Testis (tissue), 2 donors: ENCODE measurements at regions not wholly inside any gene's neighbourhood (a gene's known extent, or its start where the extent isn't known, plus 50 kb on each side); places are given as distances from the start of the nearest gene placed in this dataset.

Source experiments
- POLR2A ChIP-seq: fragments of 450-650 bp; IDR thresholded peaks from one replicate; pipeline ENCODE4 v1.6.1; 2017; ENCODE audit warnings: antibody characterized with exemption, mild to moderate bottlenecking, moderate library complexity
- TF ChIP-seq, protein P1 (sequence below), 3 experiments: fragments of 450-650 bp in 2 of 3; fragments of 200-600 bp in 1 of 3; sonication (generic) in 1 of 3; IDR thresholded peaks; one replicate each; pipeline ENCODE4 v1.5.1; 2016 to 2019; ENCODE audit warnings: antibody characterized with exemption in 3 of 3, mild to moderate bottlenecking in 2 of 3, moderate library complexity in 1 of 3

DNA sequence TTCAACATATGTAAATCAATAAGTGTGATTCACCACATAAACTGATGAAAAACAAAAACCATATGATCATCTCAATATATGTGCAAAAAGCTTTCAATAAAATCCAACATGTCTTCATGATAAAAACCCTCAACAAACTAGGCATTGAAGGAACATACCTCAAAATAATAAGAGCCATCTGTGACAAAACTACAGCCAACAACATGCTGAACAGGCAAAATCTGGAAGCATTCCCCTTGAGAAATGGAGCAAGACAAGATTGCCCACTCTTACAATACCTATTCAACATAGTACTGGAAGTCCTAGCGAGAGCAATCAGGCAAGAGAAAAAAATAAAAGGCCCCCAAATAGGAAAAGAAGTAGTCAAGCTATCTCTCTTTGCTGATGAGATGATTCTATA is 76.5 kb downstream of the OTOR start:
- no peak for TF ChIP-seq POLR2A
- TF ChIP-seq, protein P1, sequence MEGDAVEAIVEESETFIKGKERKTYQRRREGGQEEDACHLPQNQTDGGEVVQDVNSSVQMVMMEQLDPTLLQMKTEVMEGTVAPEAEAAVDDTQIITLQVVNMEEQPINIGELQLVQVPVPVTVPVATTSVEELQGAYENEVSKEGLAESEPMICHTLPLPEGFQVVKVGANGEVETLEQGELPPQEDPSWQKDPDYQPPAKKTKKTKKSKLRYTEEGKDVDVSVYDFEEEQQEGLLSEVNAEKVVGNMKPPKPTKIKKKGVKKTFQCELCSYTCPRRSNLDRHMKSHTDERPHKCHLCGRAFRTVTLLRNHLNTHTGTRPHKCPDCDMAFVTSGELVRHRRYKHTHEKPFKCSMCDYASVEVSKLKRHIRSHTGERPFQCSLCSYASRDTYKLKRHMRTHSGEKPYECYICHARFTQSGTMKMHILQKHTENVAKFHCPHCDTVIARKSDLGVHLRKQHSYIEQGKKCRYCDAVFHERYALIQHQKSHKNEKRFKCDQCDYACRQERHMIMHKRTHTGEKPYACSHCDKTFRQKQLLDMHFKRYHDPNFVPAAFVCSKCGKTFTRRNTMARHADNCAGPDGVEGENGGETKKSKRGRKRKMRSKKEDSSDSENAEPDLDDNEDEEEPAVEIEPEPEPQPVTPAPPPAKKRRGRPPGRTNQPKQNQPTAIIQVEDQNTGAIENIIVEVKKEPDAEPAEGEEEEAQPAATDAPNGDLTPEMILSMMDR (IDR thresholded peaks at IDR 0.05), result no peak
